ENCODE measurements at regions not wholly inside any gene's neighbourhood (a gene's known extent, or its start where the extent isn't known, plus 50 kb on each side); places are given as distances from the start of the nearest gene placed in this dataset.

- Histone ChIP-seq H3K79me2 (ENCODE audit: insufficient read depth, low read length) (no peaks in the 10 kb centered on the region), H3K27ac (ENCODE audit: low read depth, low read length) (no peak overlapping the region), H3K9me3 (ENCODE audit: control insufficient read depth in 1 of 2, insufficient read depth in 1 of 2, low read depth in 1 of 2, low read length in 2 of 2) (no peaks in the 10 kb centered on the region), H3K4me1 (ENCODE audit: control insufficient read depth in 1 of 2, insufficient read depth in 2 of 2, low read length in 2 of 2) (no peaks in the 10 kb centered on the region), H3K36me3 (ENCODE audit: control insufficient read depth in 1 of 2, insufficient read depth in 2 of 2, low read length in 2 of 2) (no peaks in the 10 kb centered on the region), H4K20me1 (ENCODE audit: insufficient read depth) (no peaks in the 10 kb centered on the region), H3K4me3 (replicated peaks in 1 of 2; ENCODE audit: low read depth in 1 of 2, low read length in 2 of 2) (no peak overlapping the region), H3K4me2 (ENCODE audit: low read length) (no peak overlapping the region), H2AFZ (ENCODE audit: low read depth, low read length, poor library complexity, severe bottlenecking) (no peak overlapping the region), H3K9ac (ENCODE audit: low read length) (no peak overlapping the region), H3K9me2 (ENCODE audit: insufficient read depth) (no peaks in the 10 kb centered on the region; the same call in 1 of the 2 replicates), H3K27me3 (ENCODE audit: insufficient read depth, low read length) (no peaks in the 10 kb centered on the region)
- DNase-seq (ENCODE audit: low read depth, low spot score), result no peak
- intact Hi-C loops (cut with micrococcal nuclease), result no loop called here
- POLR2A ChIA-PET, result no interaction called here
- BruUV-seq (replicated peaks), result no TSS peak
- TF ChIP-seq EZH2 (IDR thresholded peaks at IDR 0.05) (no peak), RAD21 (IDR thresholded peaks at IDR 0.05; ENCODE audit: low read depth) (no peak), ZFX (IDR thresholded peaks at IDR 0.05) (no peak), ZBTB33 (IDR thresholded peaks at IDR 0.05; ENCODE audit: extremely low read depth, insufficient replicate concordance, low read length) (no peak), ELF1 (IDR thresholded peaks at IDR 0.05; ENCODE audit: borderline replicate concordance, low read depth) (no peak), MAX (IDR thresholded peaks at IDR 0.05) (no peak), FOSL1 (IDR thresholded peaks at IDR 0.05; ENCODE audit: low read depth) (no peak), ZNF274 (IDR thresholded peaks at IDR 0.05; ENCODE audit: low read depth, low read length) (no peak), ATF3 (IDR thresholded peaks at IDR 0.05) (no peak), JUND (IDR thresholded peaks at IDR 0.05) (no peak), TCF7L2 (IDR thresholded peaks at IDR 0.05; ENCODE audit: borderline replicate concordance, extremely low read depth, insufficient read depth, insufficient read length) (no peak), POLR2AphosphoS5 (IDR thresholded peaks at IDR 0.05; ENCODE audit: low read depth, low read length) (no peak), CEBPB (IDR thresholded peaks at IDR 0.05; ENCODE audit: low read depth) (no peak), CBX3 (IDR thresholded peaks at IDR 0.05; ENCODE audit: low read depth) (no peak), SRF (IDR thresholded peaks at IDR 0.05; ENCODE audit: low read depth) (no peak), YY1 (IDR thresholded peaks at IDR 0.05; ENCODE audit: extremely low read depth, insufficient replicate concordance, low read depth, low read length) (no peak), CTCF (IDR thresholded peaks at IDR 0.05 in 2 of 3, conservative IDR thresholded peaks at IDR 0.05 in 1 of 3; ENCODE audit: borderline replicate concordance in 1 of 3, insufficient read depth in 1 of 3, low read depth in 2 of 3, low read length in 2 of 3) (no peak), REST (IDR thresholded peaks at IDR 0.05; ENCODE audit: low read depth) (no peak), SP1 (IDR thresholded peaks at IDR 0.05; ENCODE audit: low read depth) (no peak)
- CTCF ChIA-PET, result no interaction called here
- RAD21 ChIA-PET (ENCODE audit: low non-redundant PET in 1 of 2, low total read pairs in 2 of 2, uncharacterized antibody in 2 of 2, unreplicated experiment in 2 of 2), result no interaction called here
- no peak for ATAC-seq
These were observed 854.2 kb downstream of the SI start for GRCh38 chr3:164224126-164224525.

Data from HCT116 (cell line).